Loucy (cell line): ENCODE measurements at regions not wholly inside any gene's neighbourhood (a gene's known extent, or its start where the extent isn't known, plus 50 kb on each side); places are given as distances from the start of the nearest gene placed in this dataset.

Source experiments
- EZH2phosphoT487 ChIP-seq: fragments of 200-600 bp; IDR thresholded peaks from 2 replicates; pipeline ENCODE4 v1.6.1; 2018; ENCODE audit warnings: antibody characterized with exemption, mild to moderate bottlenecking, moderate library complexity, borderline replicate concordance
- TF ChIP-seq, protein P1 (sequence below): fragments of 200-600 bp; sonication (generic); conservative IDR thresholded peaks from 2 replicates; pipeline ENCODE4 v1.5.1; 2014; ENCODE audit warnings: mild to moderate bottlenecking, antibody characterized with exemption, low read length

GRCh38 chr19:31546205-31546960 lies 197.1 kb upstream of the TSHZ3 start:
- TF ChIP-seq, protein P1, sequence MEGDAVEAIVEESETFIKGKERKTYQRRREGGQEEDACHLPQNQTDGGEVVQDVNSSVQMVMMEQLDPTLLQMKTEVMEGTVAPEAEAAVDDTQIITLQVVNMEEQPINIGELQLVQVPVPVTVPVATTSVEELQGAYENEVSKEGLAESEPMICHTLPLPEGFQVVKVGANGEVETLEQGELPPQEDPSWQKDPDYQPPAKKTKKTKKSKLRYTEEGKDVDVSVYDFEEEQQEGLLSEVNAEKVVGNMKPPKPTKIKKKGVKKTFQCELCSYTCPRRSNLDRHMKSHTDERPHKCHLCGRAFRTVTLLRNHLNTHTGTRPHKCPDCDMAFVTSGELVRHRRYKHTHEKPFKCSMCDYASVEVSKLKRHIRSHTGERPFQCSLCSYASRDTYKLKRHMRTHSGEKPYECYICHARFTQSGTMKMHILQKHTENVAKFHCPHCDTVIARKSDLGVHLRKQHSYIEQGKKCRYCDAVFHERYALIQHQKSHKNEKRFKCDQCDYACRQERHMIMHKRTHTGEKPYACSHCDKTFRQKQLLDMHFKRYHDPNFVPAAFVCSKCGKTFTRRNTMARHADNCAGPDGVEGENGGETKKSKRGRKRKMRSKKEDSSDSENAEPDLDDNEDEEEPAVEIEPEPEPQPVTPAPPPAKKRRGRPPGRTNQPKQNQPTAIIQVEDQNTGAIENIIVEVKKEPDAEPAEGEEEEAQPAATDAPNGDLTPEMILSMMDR: no peak
- TF ChIP-seq EZH2phosphoT487: no peak
